Fibroblast of villous mesenchyme (primary cell): ENCODE measurements at regions not wholly inside any gene's neighbourhood (a gene's known extent, or its start where the extent isn't known, plus 50 kb on each side); places are given as distances from the start of the nearest gene placed in this dataset.

Source experiments
- DNase-seq: peaks from one replicate; pipeline ENCODE4 v3.0.0-alpha.2; 2010; ENCODE audit warnings: low read depth
- H3K4me3 ChIP-seq: 2 replicates; pipeline ENCODE4 v1.5.1; 2011; ENCODE audit warnings: low read depth, mild to moderate bottlenecking, low read length
- TF ChIP-seq, protein P1 (sequence below): IDR thresholded peaks from 2 replicates; pipeline ENCODE4 v1.5.1; 2012; ENCODE audit warnings: low read depth, mild to moderate bottlenecking, low read length; ENCODE audit not compliant: insufficient read depth

DNA sequence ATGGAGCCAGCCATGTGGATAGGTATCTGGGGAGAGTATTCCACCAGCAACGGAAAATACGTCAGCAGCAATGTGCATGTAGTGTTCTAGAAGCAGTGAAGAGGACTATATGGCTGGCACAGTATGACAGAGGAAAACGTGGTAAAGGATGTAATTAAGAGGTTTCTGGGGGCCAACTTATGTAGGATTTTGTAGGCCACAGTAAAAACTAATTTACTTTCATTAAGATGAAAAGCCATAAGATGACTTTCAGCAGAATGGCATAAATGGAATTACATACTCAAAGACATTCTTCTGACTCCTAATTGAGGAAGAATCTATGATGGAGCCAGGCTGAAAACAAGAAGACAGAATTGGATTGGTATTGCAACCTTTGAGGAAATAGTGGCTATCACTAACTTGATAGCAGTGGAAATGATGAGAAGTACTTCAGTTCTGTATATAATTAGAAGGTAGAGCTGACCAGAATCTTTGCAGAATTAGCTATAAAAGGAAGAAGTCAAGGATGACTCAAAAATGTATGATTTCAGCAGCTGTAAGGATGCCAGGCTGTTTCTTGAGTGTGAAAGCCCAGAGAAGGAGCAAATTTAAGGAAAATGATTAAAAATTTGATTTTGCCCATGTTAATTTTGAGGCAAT lies 156.7 kb downstream of the MBL2 start:
- no peak for DNase-seq
- TF ChIP-seq, protein P1, sequence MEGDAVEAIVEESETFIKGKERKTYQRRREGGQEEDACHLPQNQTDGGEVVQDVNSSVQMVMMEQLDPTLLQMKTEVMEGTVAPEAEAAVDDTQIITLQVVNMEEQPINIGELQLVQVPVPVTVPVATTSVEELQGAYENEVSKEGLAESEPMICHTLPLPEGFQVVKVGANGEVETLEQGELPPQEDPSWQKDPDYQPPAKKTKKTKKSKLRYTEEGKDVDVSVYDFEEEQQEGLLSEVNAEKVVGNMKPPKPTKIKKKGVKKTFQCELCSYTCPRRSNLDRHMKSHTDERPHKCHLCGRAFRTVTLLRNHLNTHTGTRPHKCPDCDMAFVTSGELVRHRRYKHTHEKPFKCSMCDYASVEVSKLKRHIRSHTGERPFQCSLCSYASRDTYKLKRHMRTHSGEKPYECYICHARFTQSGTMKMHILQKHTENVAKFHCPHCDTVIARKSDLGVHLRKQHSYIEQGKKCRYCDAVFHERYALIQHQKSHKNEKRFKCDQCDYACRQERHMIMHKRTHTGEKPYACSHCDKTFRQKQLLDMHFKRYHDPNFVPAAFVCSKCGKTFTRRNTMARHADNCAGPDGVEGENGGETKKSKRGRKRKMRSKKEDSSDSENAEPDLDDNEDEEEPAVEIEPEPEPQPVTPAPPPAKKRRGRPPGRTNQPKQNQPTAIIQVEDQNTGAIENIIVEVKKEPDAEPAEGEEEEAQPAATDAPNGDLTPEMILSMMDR, result no peak
- no peak overlapping the region for H3K4me3 ChIP-seq

GRCh38 chr10:52616395-52616764 lies 156.2 kb downstream of the MBL2 start:
- no peak overlapping the region for H3K4me3 ChIP-seq
- no peak for DNase-seq
- TF ChIP-seq, protein P1, result no peak

- TF ChIP-seq, protein P1, result no peak
- no peak for DNase-seq
- H3K4me3 ChIP-seq, result no peak overlapping the region
Measured at GRCh38 chr10:52617346-52617745, 155.2 kb downstream of the MBL2 start.

- no peak overlapping the region for H3K4me3 ChIP-seq
- DNase-seq, result no peak
- TF ChIP-seq, protein P1, result no peak
Measured at GRCh38 chr10:52619052-52619451, 153.5 kb downstream of the MBL2 start.

- TF ChIP-seq, protein P1, result no peak
- no peak overlapping the region for H3K4me3 ChIP-seq
- peak; percentile 32 for DNase-seq
Measured at GRCh38 chr10:52621635-52622079, 150.9 kb downstream of the MBL2 start.

DNA sequence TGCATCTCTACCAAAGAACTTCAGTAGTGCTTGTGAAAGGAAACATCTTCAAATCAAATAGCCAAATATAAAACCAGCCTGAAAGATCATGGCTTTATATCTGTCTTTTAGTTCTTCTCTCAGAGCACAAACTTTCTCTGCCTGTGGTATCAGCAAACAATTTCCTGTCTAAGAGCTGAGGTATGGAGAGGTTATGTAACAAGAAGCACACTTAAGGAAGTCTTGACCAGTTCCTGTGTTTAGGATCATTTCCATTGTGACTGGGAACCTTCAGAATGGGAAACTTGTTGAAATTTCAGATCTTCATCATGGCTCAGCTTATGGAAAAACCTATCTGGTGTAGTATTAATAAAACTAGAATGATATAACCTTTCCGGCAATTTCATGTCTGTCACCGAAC lies 148.8 kb downstream of the MBL2 start:
- no peak overlapping the region for H3K4me3 ChIP-seq
- TF ChIP-seq, protein P1, result no peak
- peak; percentile 12 for DNase-seq

DNA sequence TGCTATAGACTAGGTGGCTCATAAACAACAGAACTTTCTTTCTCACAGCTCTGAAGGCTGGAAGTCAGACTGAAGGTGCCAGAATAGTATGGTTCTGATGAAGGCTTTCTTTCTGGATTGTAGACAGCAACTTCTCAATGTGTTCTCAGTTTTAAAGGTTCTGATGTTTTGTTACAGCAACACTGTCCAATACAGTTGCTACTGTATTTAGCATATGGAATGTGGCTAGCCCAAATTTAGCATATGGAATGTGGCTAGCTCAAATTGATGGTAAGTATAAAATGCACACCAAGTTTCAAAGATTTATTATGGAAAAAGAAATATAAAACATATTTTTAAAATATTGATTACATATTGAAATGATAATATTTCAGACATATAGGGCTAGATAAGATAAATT lies 145.3 kb downstream of the MBL2 start:
- TF ChIP-seq, protein P1, result no peak
- DNase-seq, result no peak
- H3K4me3 ChIP-seq, result no peak overlapping the region
